SU-DHL-6 (cell line): ENCODE measurements at regions not wholly inside any gene's neighbourhood (a gene's known extent, or its start where the extent isn't known, plus 50 kb on each side); places are given as distances from the start of the nearest gene placed in this dataset.

Experiments used
- H2AFZ ChIP-seq: fragments of 200-600 bp; sonication (generic); 2 replicates; pipeline ENCODE4 v1.6.1; 2014; ENCODE audit warnings: low read depth, mild to moderate bottlenecking, moderate library complexity, mixed read lengths, antibody characterized with exemption, low read length; ENCODE audit not compliant: severe bottlenecking
- H3F3A ChIP-seq: fragments of 200-600 bp; shearing (Covaris generic); 2 replicates; pipeline ENCODE4 v1.6.0; 2016; ENCODE audit warnings: antibody characterized with exemption, mild to moderate bottlenecking; ENCODE audit not compliant: insufficient read depth
- H3K27ac ChIP-seq: fragments of 200-600 bp; sonication (generic); 2 replicates; pipeline ENCODE4 v1.5.1; 2016; ENCODE audit warnings: low read depth, mild to moderate bottlenecking, low read length, moderate library complexity, mixed read lengths
- H3K27me3 ChIP-seq: fragments of 200-600 bp; sonication (generic), shearing (Covaris generic); 2 replicates; pipeline ENCODE4 v1.6.0; 2014; ENCODE audit warnings: mild to moderate bottlenecking, low read length
- H3K36me3 ChIP-seq: fragments of 200-600 bp; sonication (generic); 2 replicates; pipeline ENCODE4 v1.6.1; 2014; ENCODE audit warnings: mild to moderate bottlenecking, low read length, mixed read lengths
- H3K4me2 ChIP-seq: fragments of 300-600, 200-600 bp; shearing (Covaris generic), sonication (generic); 2 replicates; pipeline ENCODE4 v1.6.0; 2014; ENCODE audit warnings: low read length, low read depth, mild to moderate bottlenecking; ENCODE audit not compliant: poor library complexity, severe bottlenecking
- H3K4me3 ChIP-seq: fragments of 200-600 bp; sonication (generic); 2 replicates; pipeline ENCODE4 v1.5.1; 2014; ENCODE audit warnings: antibody characterized with exemption, low read length, mild to moderate bottlenecking, mixed read lengths; ENCODE audit not compliant: insufficient read depth, poor library complexity, severe bottlenecking
- H3K79me2 ChIP-seq: fragments of 200-600 bp; sonication (generic); 2 replicates; pipeline ENCODE4 v1.6.1; 2014; ENCODE audit warnings: mild to moderate bottlenecking, low read length, moderate library complexity; ENCODE audit not compliant: insufficient read depth
- H3K9ac ChIP-seq: fragments of 200-600 bp; sonication (generic); 2 replicates; pipeline ENCODE4 v1.7.0; 2014; ENCODE audit warnings: mild to moderate bottlenecking, low read length
- H3K9me2 ChIP-seq: fragments of 200-600 bp; sonication (generic); replicated peaks from 2 replicates; pipeline ENCODE4 v1.6.1; 2014; ENCODE audit warnings: low read length; ENCODE audit not compliant: insufficient read depth
- H3K9me3 ChIP-seq: fragments of 200-600 bp; sonication (generic); 2 replicates; pipeline ENCODE4 v1.6.1; 2014; ENCODE audit warnings: low read length, mixed read lengths; ENCODE audit not compliant: insufficient read depth
- H4K20me1 ChIP-seq: fragments of 200-600 bp; sonication (generic); 2 replicates; pipeline ENCODE4 v1.6.1; 2014; ENCODE audit warnings: low read depth, mild to moderate bottlenecking, antibody characterized with exemption, low read length, moderate library complexity, mixed read lengths
- EZH2phosphoT487 ChIP-seq: fragments of 200-600 bp; sonication (generic), shearing (Covaris generic); conservative IDR thresholded peaks from 2 replicates; pipeline ENCODE4 v1.6.1; 2018; ENCODE audit warnings: mild to moderate bottlenecking, antibody characterized with exemption, low read length, moderate library complexity, mixed read lengths
- TF ChIP-seq, protein P1 (sequence below): fragments of 200-600 bp; sonication (generic); IDR thresholded peaks from one replicate; pipeline ENCODE4 v1.5.1; 2017; ENCODE audit warnings: antibody characterized with exemption, mild to moderate bottlenecking, low read length, moderate library complexity; ENCODE audit not compliant: insufficient read depth, poor library complexity, severe bottlenecking

DNA sequence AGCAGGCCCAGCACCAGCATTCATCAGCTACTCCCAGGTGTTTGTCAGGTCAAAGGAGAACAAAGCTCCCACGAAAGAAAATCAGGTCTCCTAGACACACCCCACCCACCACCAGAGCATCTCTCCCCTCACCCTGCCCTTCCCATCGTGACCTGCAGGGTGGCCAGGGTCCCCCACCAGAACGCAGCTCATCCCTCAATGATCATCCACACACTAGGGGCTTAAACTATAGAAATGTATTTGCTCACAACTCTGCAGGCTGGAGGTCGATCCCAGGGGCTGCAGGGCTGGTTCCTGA is 97.4 kb downstream of the RIPK4 start:
- Histone ChIP-seq H3K9me2 (no peaks in the 10 kb centered on the region), H3K27ac (no peak overlapping the region), H2AFZ (no peak overlapping the region), H3K9ac (no peak overlapping the region), H3K27me3 (no peaks in the 10 kb centered on the region), H3K9me3 (no peaks in the 10 kb centered on the region), H3K4me2 (no peak overlapping the region), H3K36me3 (no peaks in the 10 kb centered on the region), H3F3A (no peaks in the 10 kb centered on the region), H3K4me3 (no peak overlapping the region), H4K20me1 (no peaks in the 10 kb centered on the region), H3K79me2 (no peaks in the 10 kb centered on the region)
- TF ChIP-seq, protein P1, sequence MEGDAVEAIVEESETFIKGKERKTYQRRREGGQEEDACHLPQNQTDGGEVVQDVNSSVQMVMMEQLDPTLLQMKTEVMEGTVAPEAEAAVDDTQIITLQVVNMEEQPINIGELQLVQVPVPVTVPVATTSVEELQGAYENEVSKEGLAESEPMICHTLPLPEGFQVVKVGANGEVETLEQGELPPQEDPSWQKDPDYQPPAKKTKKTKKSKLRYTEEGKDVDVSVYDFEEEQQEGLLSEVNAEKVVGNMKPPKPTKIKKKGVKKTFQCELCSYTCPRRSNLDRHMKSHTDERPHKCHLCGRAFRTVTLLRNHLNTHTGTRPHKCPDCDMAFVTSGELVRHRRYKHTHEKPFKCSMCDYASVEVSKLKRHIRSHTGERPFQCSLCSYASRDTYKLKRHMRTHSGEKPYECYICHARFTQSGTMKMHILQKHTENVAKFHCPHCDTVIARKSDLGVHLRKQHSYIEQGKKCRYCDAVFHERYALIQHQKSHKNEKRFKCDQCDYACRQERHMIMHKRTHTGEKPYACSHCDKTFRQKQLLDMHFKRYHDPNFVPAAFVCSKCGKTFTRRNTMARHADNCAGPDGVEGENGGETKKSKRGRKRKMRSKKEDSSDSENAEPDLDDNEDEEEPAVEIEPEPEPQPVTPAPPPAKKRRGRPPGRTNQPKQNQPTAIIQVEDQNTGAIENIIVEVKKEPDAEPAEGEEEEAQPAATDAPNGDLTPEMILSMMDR: no peak
- no peak for TF ChIP-seq EZH2phosphoT487

DNA sequence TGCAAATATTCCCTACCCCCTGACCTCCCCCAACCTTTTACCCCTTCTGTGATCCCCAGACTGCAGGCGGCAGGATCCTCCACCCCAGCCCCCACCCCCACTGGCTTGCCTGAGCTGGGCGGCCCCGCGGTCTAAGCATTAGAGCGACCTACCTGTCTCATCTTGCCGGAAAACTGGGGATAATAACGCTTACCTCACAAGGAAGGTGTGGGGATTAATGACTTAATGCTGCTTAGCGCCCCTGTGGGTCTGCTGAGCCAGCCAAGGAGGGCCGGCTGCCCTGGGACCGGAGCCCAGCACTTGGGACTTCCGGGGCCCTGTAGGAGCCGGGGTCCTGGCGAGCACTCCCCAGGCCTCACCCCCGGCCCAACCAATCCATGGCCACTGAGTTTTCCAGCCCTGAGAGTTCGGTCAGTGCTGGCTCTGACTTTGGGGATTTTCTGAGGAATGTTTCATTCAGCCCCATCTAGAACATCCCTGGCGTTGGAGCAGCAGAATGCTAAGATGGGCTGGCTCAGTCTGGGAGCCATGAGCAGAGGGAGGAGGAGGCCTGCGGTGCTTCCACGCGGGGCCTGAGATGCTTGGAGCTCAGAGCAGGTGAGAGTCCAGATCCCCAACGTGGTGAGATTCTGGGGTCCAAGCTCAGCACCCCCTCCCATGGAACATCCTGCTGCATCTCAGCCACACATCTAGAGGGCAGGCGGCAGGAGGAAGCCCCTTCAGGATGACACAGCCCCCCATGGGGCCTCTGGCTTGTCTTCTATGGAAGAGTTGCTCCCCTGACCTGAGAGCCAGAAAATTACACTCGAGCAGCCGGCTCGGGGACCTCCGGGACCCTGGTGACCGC is 97.9 kb downstream of the RIPK4 start:
- H3K36me3 ChIP-seq: no peaks in the 10 kb centered on the region
- H3K27ac ChIP-seq: no peak overlapping the region
- no peak overlapping the region for H2AFZ ChIP-seq
- no peaks in the 10 kb centered on the region for H3K79me2 ChIP-seq
- TF ChIP-seq, protein P1: no peak
- TF ChIP-seq EZH2phosphoT487: no peak
- H3K9me3 ChIP-seq: no peaks in the 10 kb centered on the region
- no peaks in the 10 kb centered on the region for H3K9me2 ChIP-seq
- H3K4me3 ChIP-seq: no peak overlapping the region
- H3K27me3 ChIP-seq: no peaks in the 10 kb centered on the region
- H3F3A ChIP-seq: no peaks in the 10 kb centered on the region
- H3K4me2 ChIP-seq: no peak overlapping the region
- no peaks in the 10 kb centered on the region for H4K20me1 ChIP-seq
- no peak overlapping the region for H3K9ac ChIP-seq

DNA sequence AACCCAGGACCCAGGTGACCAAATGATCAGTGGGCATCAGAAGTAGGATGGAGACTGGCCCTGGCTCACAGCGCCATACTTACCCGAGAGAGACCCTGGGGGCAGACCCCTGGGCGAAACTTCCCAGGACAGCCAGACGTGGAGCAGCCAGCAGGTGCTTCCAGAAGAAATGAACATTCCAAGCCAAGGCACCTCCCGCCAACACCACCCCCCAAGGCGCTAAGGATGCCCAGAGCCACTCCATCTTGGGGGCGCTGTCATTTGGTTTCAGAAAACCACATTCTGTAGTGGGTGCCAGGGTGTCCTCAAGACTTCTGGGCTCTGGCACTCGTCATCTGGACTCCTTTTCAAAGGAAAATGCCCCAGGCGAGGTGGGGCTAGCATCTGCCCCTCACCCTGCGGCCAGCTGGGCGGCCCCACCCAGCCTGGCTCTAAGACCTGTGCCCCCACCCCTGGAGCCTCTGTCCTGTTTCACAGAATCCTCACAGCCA is 98.8 kb downstream of the RIPK4 start:
- no peaks in the 10 kb centered on the region for H4K20me1 ChIP-seq
- no peaks in the 10 kb centered on the region for H3K79me2 ChIP-seq
- no peaks in the 10 kb centered on the region for H3K36me3 ChIP-seq
- H3F3A ChIP-seq: no peaks in the 10 kb centered on the region
- TF ChIP-seq, protein P1: no peak
- no peak for TF ChIP-seq EZH2phosphoT487
- H3K9ac ChIP-seq: no peak overlapping the region
- H3K9me2 ChIP-seq: no peaks in the 10 kb centered on the region
- no peak overlapping the region for H2AFZ ChIP-seq
- no peaks in the 10 kb centered on the region for H3K27me3 ChIP-seq
- H3K27ac ChIP-seq: no peak overlapping the region
- H3K4me2 ChIP-seq: no peak overlapping the region
- no peak overlapping the region for H3K4me3 ChIP-seq
- H3K9me3 ChIP-seq: no peaks in the 10 kb centered on the region
